Mucosa of rectum (tissue), 2 donors: ENCODE measurements at regions not wholly inside any gene's neighbourhood (a gene's known extent, or its start where the extent isn't known, plus 50 kb on each side); places are given as distances from the start of the nearest gene placed in this dataset.

Source experiments
- H3K27ac ChIP-seq, 2 donors: one replicate each; pipeline ENCODE4 v1.7.0; 2013; ENCODE audit warnings: inconsistent platforms in 2 of 2, low read depth in 2 of 2, low read length in 2 of 2
- H3K27me3 ChIP-seq, 2 donors: one replicate each; pipeline ENCODE4 v1.7.0; 2013; ENCODE audit warnings: low read length in 2 of 2; ENCODE audit not compliant: control insufficient read depth in 2 of 2, insufficient read depth in 2 of 2
- H3K36me3 ChIP-seq, 2 donors: one replicate each; pipeline ENCODE4 v1.7.0; 2013; ENCODE audit warnings: low read length in 2 of 2; ENCODE audit not compliant: control insufficient read depth in 2 of 2, insufficient read depth in 2 of 2
- H3K4me1 ChIP-seq, 2 donors: one replicate each; pipeline ENCODE4 v1.7.0; 2013; ENCODE audit warnings: low read length in 2 of 2, mild to moderate bottlenecking in 1 of 2; ENCODE audit not compliant: control insufficient read depth in 2 of 2, insufficient read depth in 2 of 2
- H3K4me3 ChIP-seq, 2 donors: one replicate each; pipeline ENCODE4 v1.7.0; 2013; ENCODE audit warnings: low read length in 2 of 2
- H3K9ac ChIP-seq, 2 donors: one replicate each; pipeline ENCODE4 v1.7.0; 2013; ENCODE audit warnings: low read length in 2 of 2, low read depth in 1 of 2, mild to moderate bottlenecking in 1 of 2
- H3K9me3 ChIP-seq, 2 donors: one replicate each; pipeline ENCODE4 v1.7.0; 2013; ENCODE audit warnings: low read length in 2 of 2; ENCODE audit not compliant: control insufficient read depth in 2 of 2
- donor health status: healthy.
- donor health status: Normal muscosa, but diverticular disease.

- Histone ChIP-seq H3K27ac (no peak overlapping the region), H3K4me3 (no peak overlapping the region), H3K9me3 (no peaks in the 10 kb centered on the region), H3K27me3 (no peaks in the 10 kb centered on the region), H3K9ac (no peak overlapping the region), H3K4me1 (no peaks in the 10 kb centered on the region), H3K36me3 (no peaks in the 10 kb centered on the region)
Measured at GRCh38 chr9:115514454-115514853, 396.5 kb upstream of the TNC start.

- Histone ChIP-seq H3K9me3 (no peaks in the 10 kb centered on the region), H3K4me3 (no peak overlapping the region), H3K4me1 (no peaks in the 10 kb centered on the region), H3K36me3 (no peaks in the 10 kb centered on the region), H3K27me3 (no peaks in the 10 kb centered on the region), H3K27ac (no peak overlapping the region), H3K9ac (no peak overlapping the region)
Measured at GRCh38 chr9:115517335-115518075, 399.5 kb upstream of the TNC start.

- Histone ChIP-seq H3K27me3 (no peaks in the 10 kb centered on the region), H3K4me3 (no peak overlapping the region), H3K9me3 (no peaks in the 10 kb centered on the region), H3K4me1 (no peaks in the 10 kb centered on the region), H3K36me3 (no peaks in the 10 kb centered on the region), H3K27ac (no peak overlapping the region), H3K9ac (no peak overlapping the region)
Measured at GRCh38 chr9:115520646-115521045, 402.7 kb upstream of the TNC start.

GRCh38 chr9:115522912-115523311 lies 405.0 kb upstream of the TNC start:
- Histone ChIP-seq H3K4me1 (no peaks in the 10 kb centered on the region), H3K4me3 (no peak overlapping the region), H3K9ac (no peak overlapping the region), H3K27me3 (no peaks in the 10 kb centered on the region), H3K9me3 (no peaks in the 10 kb centered on the region), H3K36me3 (no peaks in the 10 kb centered on the region), H3K27ac (no peak overlapping the region)

DNA sequence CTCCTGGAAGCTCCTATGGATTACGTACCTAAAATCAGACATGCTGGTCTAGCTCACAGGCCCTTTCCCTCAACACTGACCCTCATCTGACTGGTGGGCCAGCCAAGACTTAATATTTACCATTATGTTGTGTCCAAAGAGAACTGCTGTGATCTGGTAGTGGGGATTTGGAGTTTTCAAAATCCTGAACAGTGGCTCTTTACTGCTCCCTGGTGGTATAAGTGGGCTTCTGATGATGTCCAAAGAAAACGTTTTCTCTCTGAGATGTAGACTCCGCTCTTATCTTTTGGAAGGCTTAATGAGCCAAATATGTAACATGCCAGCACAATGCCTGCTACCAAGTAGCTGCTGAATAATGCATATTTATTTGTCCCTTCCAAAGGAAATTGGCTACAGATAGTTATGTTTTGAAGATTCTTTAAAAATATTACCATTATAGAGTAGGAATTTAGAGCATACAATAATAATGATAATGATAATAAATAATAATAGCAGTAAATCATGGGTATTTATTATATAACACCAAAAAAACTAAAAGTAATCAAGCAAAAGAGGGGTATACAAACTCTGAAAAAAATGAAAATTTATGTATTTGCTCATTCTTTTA lies 406.6 kb upstream of the TNC start:
- no peaks in the 10 kb centered on the region for H3K27me3 ChIP-seq
- no peak overlapping the region for H3K9ac ChIP-seq
- H3K9me3 ChIP-seq, result no peaks in the 10 kb centered on the region
- H3K27ac ChIP-seq, result no peak overlapping the region
- no peak overlapping the region for H3K4me3 ChIP-seq
- H3K4me1 ChIP-seq, result no peaks in the 10 kb centered on the region
- H3K36me3 ChIP-seq, result no peaks in the 10 kb centered on the region

GRCh38 chr9:115525111-115526058 lies 407.4 kb upstream of the TNC start:
- Histone ChIP-seq H3K4me3 (no peak overlapping the region), H3K9ac (no peak overlapping the region), H3K27ac (no peak overlapping the region), H3K9me3 (no peaks in the 10 kb centered on the region), H3K4me1 (no peaks in the 10 kb centered on the region), H3K36me3 (no peaks in the 10 kb centered on the region), H3K27me3 (no peaks in the 10 kb centered on the region)

DNA sequence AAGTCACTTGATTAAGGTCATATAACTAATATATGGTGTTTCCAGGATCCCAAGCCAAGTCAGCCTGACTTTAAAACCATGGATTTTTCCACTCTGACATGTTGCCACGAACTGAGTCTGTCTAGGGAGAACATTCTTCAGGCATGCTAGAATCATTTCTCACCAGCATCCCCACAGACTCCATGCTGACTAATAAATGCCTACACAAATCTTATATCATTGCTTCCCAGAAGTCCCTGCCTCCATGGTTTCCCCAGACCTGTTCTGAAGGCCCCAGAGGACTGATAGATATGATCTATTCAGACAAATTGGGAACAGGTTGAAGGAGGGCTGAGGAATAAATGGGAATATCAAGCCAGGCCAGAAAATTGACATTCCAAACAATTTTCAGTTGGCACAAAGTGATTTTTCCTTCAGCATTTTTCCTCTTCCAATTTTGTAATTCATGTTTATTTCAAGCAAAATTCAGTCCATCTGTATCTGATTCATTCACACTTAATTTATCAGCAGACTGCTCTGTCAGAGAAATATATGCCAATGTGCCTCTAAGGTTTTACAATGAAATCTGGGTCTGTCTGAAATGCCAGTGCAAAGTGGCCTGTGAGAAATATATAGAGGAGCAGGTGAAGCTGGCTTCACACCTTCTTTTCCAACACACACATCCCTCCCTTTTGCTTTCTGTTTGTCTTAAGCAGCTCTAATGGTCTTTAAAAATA lies 413.6 kb upstream of the TNC start:
- no peaks in the 10 kb centered on the region for H3K4me1 ChIP-seq
- H3K27me3 ChIP-seq, result no peaks in the 10 kb centered on the region
- no peaks in the 10 kb centered on the region for H3K36me3 ChIP-seq
- no peak overlapping the region for H3K4me3 ChIP-seq
- H3K27ac ChIP-seq, result no peak overlapping the region
- no peak overlapping the region for H3K9ac ChIP-seq
- no peaks in the 10 kb centered on the region for H3K9me3 ChIP-seq

- Histone ChIP-seq H3K36me3 (no peaks in the 10 kb centered on the region), H3K9ac (no peak overlapping the region), H3K4me3 (no peak overlapping the region), H3K9me3 (no peaks in the 10 kb centered on the region), H3K27me3 (no peaks in the 10 kb centered on the region), H3K4me1 (no peaks in the 10 kb centered on the region), H3K27ac (no peak overlapping the region)
Measured at GRCh38 chr9:115533511-115533910, 415.6 kb upstream of the TNC start.

DNA sequence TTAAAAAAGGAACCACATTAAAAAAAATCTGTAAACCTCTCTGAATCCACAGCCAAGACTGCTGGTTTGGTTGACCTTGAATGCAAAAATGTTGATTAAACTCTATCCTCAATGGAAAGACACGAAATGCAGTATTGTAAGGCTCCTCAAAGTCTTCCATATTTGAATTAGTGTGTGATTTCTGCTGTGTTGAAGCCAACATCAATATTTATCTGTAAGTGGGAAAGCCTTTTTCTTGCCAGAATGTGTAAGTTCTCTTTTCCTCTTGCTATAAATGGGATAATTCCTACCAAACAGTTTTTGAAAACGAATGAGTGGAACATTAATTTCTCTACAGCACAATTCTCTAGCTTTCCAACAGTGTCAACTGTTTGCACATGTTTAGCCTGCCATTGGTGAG lies 422.1 kb upstream of the TNC start:
- Histone ChIP-seq H3K9ac (no peak overlapping the region), H3K27ac (no peak overlapping the region), H3K9me3 (no peaks in the 10 kb centered on the region), H3K36me3 (no peaks in the 10 kb centered on the region), H3K4me1 (no peaks in the 10 kb centered on the region), H3K27me3 (no peaks in the 10 kb centered on the region), H3K4me3 (no peak overlapping the region)
